ENCODE measurements at regions not wholly inside any gene's neighbourhood (a gene's known extent, or its start where the extent isn't known, plus 50 kb on each side); places are given as distances from the start of the nearest gene placed in this dataset.

DNA sequence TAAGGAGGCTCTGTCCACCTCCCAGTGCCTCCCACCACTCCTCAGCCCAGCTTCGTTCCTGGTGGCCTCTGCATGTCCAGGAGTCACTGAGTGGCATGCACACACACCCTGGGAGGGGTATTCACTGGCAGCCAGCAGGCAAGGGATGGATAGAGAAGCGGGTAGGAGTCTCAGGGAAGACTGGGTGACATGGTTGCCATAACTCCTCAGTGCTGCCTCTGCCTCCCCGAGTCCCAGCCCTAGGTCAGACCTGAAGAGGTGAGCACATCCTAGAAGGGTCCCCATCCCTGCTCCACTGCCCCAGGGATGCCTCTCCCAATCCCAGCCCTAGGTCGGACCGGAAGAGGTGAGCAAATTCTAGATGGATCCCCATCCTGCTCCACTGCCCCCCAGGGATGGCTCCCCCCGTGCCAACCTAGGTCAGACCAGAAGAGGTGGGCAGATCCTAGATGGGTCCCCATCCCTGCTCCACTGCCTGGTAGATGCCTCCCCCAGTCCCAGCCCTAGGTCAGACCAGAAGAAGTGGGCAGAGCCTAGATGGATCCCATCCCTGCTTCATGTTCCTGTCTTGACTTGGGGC, 197.0 kb downstream of the IRF8 start:
- no peak overlapping the region for H3K27ac Mint-ChIP-seq
- no peaks in the 10 kb centered on the region for H3K27me3 ChIP-seq
- H3K36me3 ChIP-seq = no peaks in the 10 kb centered on the region
- H4K20me1 ChIP-seq (ENCODE audit: low read depth) = no peaks in the 10 kb centered on the region
- H2AFZ ChIP-seq (replicated peaks) = no peak overlapping the region
- no peaks in the 10 kb centered on the region for H3K36me3 Mint-ChIP-seq
- H3K9me3 Mint-ChIP-seq = no peaks in the 10 kb centered on the region
- H3K27me3 Mint-ChIP-seq (ENCODE audit: insufficient read depth, low read depth) = peaks cover 20% of the 10 kb centered on the region
- no peaks in the 10 kb centered on the region for H3K4me1 ChIP-seq
- H3K4me3 Mint-ChIP-seq = no peak overlapping the region
- TF ChIP-seq EZH2phosphoT487 (IDR thresholded peaks at IDR 0.05) = no peak
- DNase-seq (ENCODE audit: low spot score) = no peak
- no peaks in the 10 kb centered on the region for H3K9me3 ChIP-seq (ENCODE audit: low read depth)
- no peak overlapping the region for H3K27ac ChIP-seq
- no peak overlapping the region for H3K4me3 ChIP-seq
- H3K4me1 Mint-ChIP-seq = no peaks in the 10 kb centered on the region
- H3K4me2 ChIP-seq = no peak overlapping the region
- H3K79me2 ChIP-seq (ENCODE audit: low read depth) = no peaks in the 10 kb centered on the region
- no peaks in the 10 kb centered on the region for H3F3A ChIP-seq (ENCODE audit: low read depth)
- no peak overlapping the region for H3K9ac ChIP-seq

DNA sequence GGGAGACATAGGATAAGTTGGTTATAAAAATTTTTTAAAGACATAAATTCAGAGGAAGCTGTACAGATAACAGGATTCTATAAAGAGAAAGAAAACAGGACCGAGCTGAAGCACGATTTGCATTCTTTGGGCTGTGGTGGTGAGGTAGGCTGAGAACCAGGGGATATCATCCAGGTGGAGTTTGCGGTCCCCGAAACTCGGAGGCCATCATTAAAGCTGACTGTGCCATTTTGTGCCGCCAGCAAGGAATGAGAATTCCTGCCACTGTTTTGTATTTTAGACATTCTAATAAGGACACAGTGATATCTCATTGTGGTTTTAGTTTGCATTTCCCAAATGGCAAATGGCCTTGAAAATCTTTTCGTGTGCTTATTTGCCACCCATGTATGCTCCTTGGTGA, 197.9 kb downstream of the IRF8 start:
- H3K4me1 ChIP-seq = no peaks in the 10 kb centered on the region
- H3K9me3 ChIP-seq (ENCODE audit: low read depth) = no peaks in the 10 kb centered on the region
- no peaks in the 10 kb centered on the region for H3K79me2 ChIP-seq (ENCODE audit: low read depth)
- TF ChIP-seq EZH2phosphoT487 (IDR thresholded peaks at IDR 0.05) (no peak), EZH2 (IDR thresholded peaks at IDR 0.05) (no peak)
- TF ChIP-seq, protein P1, sequence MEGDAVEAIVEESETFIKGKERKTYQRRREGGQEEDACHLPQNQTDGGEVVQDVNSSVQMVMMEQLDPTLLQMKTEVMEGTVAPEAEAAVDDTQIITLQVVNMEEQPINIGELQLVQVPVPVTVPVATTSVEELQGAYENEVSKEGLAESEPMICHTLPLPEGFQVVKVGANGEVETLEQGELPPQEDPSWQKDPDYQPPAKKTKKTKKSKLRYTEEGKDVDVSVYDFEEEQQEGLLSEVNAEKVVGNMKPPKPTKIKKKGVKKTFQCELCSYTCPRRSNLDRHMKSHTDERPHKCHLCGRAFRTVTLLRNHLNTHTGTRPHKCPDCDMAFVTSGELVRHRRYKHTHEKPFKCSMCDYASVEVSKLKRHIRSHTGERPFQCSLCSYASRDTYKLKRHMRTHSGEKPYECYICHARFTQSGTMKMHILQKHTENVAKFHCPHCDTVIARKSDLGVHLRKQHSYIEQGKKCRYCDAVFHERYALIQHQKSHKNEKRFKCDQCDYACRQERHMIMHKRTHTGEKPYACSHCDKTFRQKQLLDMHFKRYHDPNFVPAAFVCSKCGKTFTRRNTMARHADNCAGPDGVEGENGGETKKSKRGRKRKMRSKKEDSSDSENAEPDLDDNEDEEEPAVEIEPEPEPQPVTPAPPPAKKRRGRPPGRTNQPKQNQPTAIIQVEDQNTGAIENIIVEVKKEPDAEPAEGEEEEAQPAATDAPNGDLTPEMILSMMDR (IDR thresholded peaks at IDR 0.05) = no peak
- Mint-ChIP-seq H3K4me1 (no peaks in the 10 kb centered on the region), H3K4me3 (no peak overlapping the region), H3K27me3 (ENCODE audit: insufficient read depth, low read depth) (peaks cover 23% of the 10 kb centered on the region), H3K27ac (no peak overlapping the region), H3K9me3 (no peaks in the 10 kb centered on the region), H3K36me3 (no peaks in the 10 kb centered on the region)
- H3K27ac ChIP-seq = no peak overlapping the region
- no peak overlapping the region for H3K9ac ChIP-seq
- no peaks in the 10 kb centered on the region for H3K27me3 ChIP-seq
- no peaks in the 10 kb centered on the region for H4K20me1 ChIP-seq (ENCODE audit: low read depth)
- no peak for DNase-seq (ENCODE audit: low spot score)
- no peaks in the 10 kb centered on the region for H3F3A ChIP-seq (ENCODE audit: low read depth)
- no peak overlapping the region for H3K4me3 ChIP-seq
- H2AFZ ChIP-seq (replicated peaks) = no peak overlapping the region
- H3K4me2 ChIP-seq = no peak overlapping the region
- no peaks in the 10 kb centered on the region for H3K36me3 ChIP-seq

DNA sequence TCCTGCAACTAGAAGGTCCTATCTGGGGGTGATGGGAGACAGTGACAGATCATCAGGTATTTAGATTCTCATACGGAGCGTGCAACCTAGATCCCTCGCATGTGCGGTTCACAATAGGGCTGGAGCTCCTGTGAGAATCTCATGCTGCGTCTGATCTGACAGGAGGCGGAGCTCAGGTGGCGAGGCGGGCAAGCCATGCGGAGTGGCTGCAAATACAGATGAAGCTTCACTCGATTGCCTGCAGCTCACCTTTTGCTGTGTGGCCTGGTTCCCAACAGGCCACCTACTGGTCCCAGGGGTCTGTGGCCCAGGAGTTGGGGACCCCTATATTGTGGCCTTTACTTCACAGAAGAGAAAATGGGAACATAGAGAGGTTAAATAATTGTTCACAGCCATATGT, 200.4 kb downstream of the IRF8 start:
- Mint-ChIP-seq H3K27me3 (ENCODE audit: insufficient read depth, low read depth) (peaks cover 18% of the 10 kb centered on the region), H3K9me3 (no peaks in the 10 kb centered on the region), H3K27ac (no peak overlapping the region), H3K36me3 (no peaks in the 10 kb centered on the region), H3K4me3 (no peak overlapping the region), H3K4me1 (no peaks in the 10 kb centered on the region)
- Histone ChIP-seq H3K4me1 (no peaks in the 10 kb centered on the region), H3K79me2 (ENCODE audit: low read depth) (no peaks in the 10 kb centered on the region), H3K9ac (no peak overlapping the region), H3K4me3 (no peak overlapping the region), H3K36me3 (no peaks in the 10 kb centered on the region), H3K9me3 (ENCODE audit: low read depth) (no peaks in the 10 kb centered on the region), H3F3A (ENCODE audit: low read depth) (no peaks in the 10 kb centered on the region), H3K4me2 (no peak overlapping the region), H3K27me3 (no peaks in the 10 kb centered on the region), H3K27ac (no peak overlapping the region), H4K20me1 (ENCODE audit: low read depth) (no peaks in the 10 kb centered on the region), H2AFZ (replicated peaks) (no peak overlapping the region)
- DNase-seq (ENCODE audit: low spot score) = peak; percentile 49
- TF ChIP-seq EZH2 (IDR thresholded peaks at IDR 0.05) (no peak), EZH2phosphoT487 (IDR thresholded peaks at IDR 0.05) (no peak)
- TF ChIP-seq, protein P1 (IDR thresholded peaks at IDR 0.05) = no peak

DNA sequence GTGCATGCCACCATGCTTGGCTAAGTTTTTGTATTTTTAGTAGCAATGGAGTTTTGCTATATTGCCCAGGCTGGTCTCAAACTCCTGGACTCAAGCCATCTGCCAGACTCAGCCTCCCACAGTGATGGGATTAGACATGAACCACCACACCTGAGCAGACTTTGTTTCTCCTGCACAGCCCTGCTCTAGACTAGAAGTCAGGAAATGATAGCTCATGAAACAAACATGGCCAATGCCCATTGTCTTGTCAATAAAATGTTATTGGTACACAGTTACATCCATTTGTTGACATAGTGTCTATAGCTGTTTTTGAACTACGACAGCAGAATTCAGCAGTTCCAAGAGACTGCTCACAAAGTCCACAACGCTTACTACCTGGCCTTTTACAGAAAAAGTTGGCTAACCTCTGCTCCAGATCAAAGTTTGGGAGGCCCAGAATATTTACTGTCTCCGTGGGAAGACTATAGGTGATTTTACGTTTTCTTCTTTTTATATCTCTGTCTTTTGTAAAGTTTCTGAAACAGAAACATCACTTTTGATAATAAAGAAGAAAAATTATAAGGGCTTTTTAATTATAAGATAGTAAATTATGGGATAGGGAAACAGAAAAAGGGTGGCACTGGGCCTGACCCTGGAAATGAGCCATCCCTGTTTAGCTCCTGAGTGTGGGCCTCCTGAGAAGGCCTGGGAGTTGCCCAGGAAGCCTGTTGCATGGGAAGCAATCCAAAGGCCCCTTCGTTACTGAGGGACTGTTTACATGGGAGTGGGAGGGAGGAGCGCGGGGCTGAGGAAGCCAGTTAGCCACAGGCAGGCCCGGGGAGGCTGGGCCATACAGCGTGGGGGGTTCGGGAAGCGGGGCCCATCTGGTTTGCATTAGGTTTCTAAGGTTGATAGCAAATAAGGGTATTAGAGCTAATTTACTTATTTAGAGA, 201.5 kb downstream of the IRF8 start:
- H3K36me3 Mint-ChIP-seq = no peaks in the 10 kb centered on the region
- no peak overlapping the region for H3K27ac Mint-ChIP-seq
- Histone ChIP-seq H3K4me1 (no peaks in the 10 kb centered on the region), H2AFZ (replicated peaks) (no peak overlapping the region), H3K9me3 (ENCODE audit: low read depth) (no peaks in the 10 kb centered on the region), H4K20me1 (ENCODE audit: low read depth) (no peaks in the 10 kb centered on the region), H3K4me3 (no peak overlapping the region), H3K9ac (no peak overlapping the region), H3K27me3 (no peaks in the 10 kb centered on the region), H3K4me2 (no peak overlapping the region), H3K79me2 (ENCODE audit: low read depth) (no peaks in the 10 kb centered on the region), H3K36me3 (no peaks in the 10 kb centered on the region), H3K27ac (no peak overlapping the region), H3F3A (ENCODE audit: low read depth) (no peaks in the 10 kb centered on the region)
- H3K9me3 Mint-ChIP-seq = no peaks in the 10 kb centered on the region
- H3K4me1 Mint-ChIP-seq = no peaks in the 10 kb centered on the region
- no peak for DNase-seq (ENCODE audit: low spot score)
- TF ChIP-seq EZH2phosphoT487 (IDR thresholded peaks at IDR 0.05) = no peak
- TF ChIP-seq EZH2 (IDR thresholded peaks at IDR 0.05) = no peak
- TF ChIP-seq, protein P1 (IDR thresholded peaks at IDR 0.05) = no peak
- no peak overlapping the region for H3K4me3 Mint-ChIP-seq
- H3K27me3 Mint-ChIP-seq (ENCODE audit: insufficient read depth, low read depth) = peaks cover 24% of the 10 kb centered on the region

Data from neural progenitor cell (in vitro differentiated cells).